Fibroblast of lung (primary cell): ENCODE measurements at regions not wholly inside any gene's neighbourhood (a gene's known extent, or its start where the extent isn't known, plus 50 kb on each side); places are given as distances from the start of the nearest gene placed in this dataset.

Source experiments
- CTCF ChIP-seq, 2 donors: IDR thresholded peaks in 1 of 2; conservative IDR thresholded peaks in 1 of 2; 1 replicate in 1 of 2; 2 replicates in 1 of 2; pipeline ENCODE4 v1.5.1; 2011 to 2012; ENCODE audit warnings: low read length in 2 of 2, control low read depth in 1 of 2, inconsistent platforms in 1 of 2, low read depth in 1 of 2, mild to moderate bottlenecking in 1 of 2
- EZH2 ChIP-seq: IDR thresholded peaks from 2 replicates; pipeline ENCODE4 v1.5.1; 2012; ENCODE audit warnings: low read length, control low read depth, mild to moderate bottlenecking; ENCODE audit errors: missing control alignments

- TF ChIP-seq CTCF (conservative IDR thresholded peaks at IDR 0.05 in 1 of 2, IDR thresholded peaks at IDR 0.05 in 1 of 2; ENCODE audit: low read depth in 1 of 2, low read length in 2 of 2), result no peak
- TF ChIP-seq EZH2, result no peak
Observed at GRCh38 chr12:131449027-131449426, 261.9 kb upstream of the SFSWAP start.
